Neuronal stem cell (in vitro differentiated cells): ENCODE measurements at regions not wholly inside any gene's neighbourhood (a gene's known extent, or its start where the extent isn't known, plus 50 kb on each side); places are given as distances from the start of the nearest gene placed in this dataset.
"Not testable (repeated sequence)": the region's sequence is repeated elsewhere in the genome, so short reads cannot be mapped to it uniquely, and the experiment has no call there.

Experiments used
- DNase-seq: peaks from one replicate; pipeline ENCODE4 v3.0.0-alpha.2; 2013; ENCODE audit warnings: low spot score
- H2AFZ ChIP-seq: one replicate; pipeline ENCODE4 v1.6.1; 2013; ENCODE audit warnings: mild to moderate bottlenecking, low read length, inconsistent platforms
- H2AK5ac ChIP-seq: 2 replicates; pipeline ENCODE4 v1.6.1; 2013; ENCODE audit warnings: low read depth, mild to moderate bottlenecking, inconsistent platforms, low read length, moderate library complexity, mixed read lengths
- H2BK120ac ChIP-seq: 2 replicates; pipeline ENCODE4 v1.6.1; 2013; ENCODE audit warnings: low read depth, mild to moderate bottlenecking, inconsistent platforms, low read length, moderate library complexity, mixed read lengths
- H2BK12ac ChIP-seq: one replicate; pipeline ENCODE4 v1.6.1; 2013; ENCODE audit warnings: low read length, inconsistent platforms
- H2BK15ac ChIP-seq: 2 replicates; pipeline ENCODE4 v1.6.1; 2013; ENCODE audit warnings: mild to moderate bottlenecking, low read length, inconsistent platforms, mixed read lengths
- H2BK5ac ChIP-seq: one replicate; pipeline ENCODE4 v1.6.1; 2013; ENCODE audit warnings: inconsistent platforms, mild to moderate bottlenecking, low read length, moderate library complexity
- H3K14ac ChIP-seq: one replicate; pipeline ENCODE4 v1.6.1; 2013; ENCODE audit warnings: low read length, inconsistent platforms
- H3K18ac ChIP-seq: 2 replicates; pipeline ENCODE4 v1.6.1; 2013; ENCODE audit warnings: low read length, inconsistent platforms
- H3K23ac ChIP-seq: 2 replicates; pipeline ENCODE4 v1.6.1; 2013; ENCODE audit warnings: low read depth, mild to moderate bottlenecking, mixed read lengths, low read length, inconsistent platforms; ENCODE audit not compliant: poor library complexity
- H3K27ac ChIP-seq: replicated peaks from 3 replicates; pipeline ENCODE4 v1.5.1; 2013; ENCODE audit warnings: low read length, inconsistent platforms
- H3K27me3 ChIP-seq, 3 experiments: 2 replicates each; pipeline ENCODE4 v1.6.1; 2013; ENCODE audit warnings: low read length in 3 of 3, mild to moderate bottlenecking in 2 of 3, inconsistent platforms in 1 of 3, low read depth in 1 of 3, mixed read lengths in 1 of 3, moderate library complexity in 1 of 3; ENCODE audit not compliant: control insufficient read depth in 3 of 3, insufficient read depth in 3 of 3
- H3K36me3 ChIP-seq, 2 donors: replicated peaks in 1 of 2; 2 replicates each; pipeline ENCODE4 v1.6.1; 2013; ENCODE audit warnings: low read length in 2 of 2; ENCODE audit not compliant: control insufficient read depth in 2 of 2, insufficient read depth in 2 of 2
- H3K4ac ChIP-seq: 2 replicates; pipeline ENCODE4 v1.6.1; 2013; ENCODE audit warnings: inconsistent platforms, mild to moderate bottlenecking, low read length, moderate library complexity
- H3K4me1 ChIP-seq, 2 donors: 1 replicate in 1 of 2; 2 replicates in 1 of 2; pipeline ENCODE4 v1.6.1; 2013; ENCODE audit warnings: low read length in 2 of 2, low read depth in 1 of 2; ENCODE audit not compliant: control insufficient read depth in 2 of 2, insufficient read depth in 1 of 2
- H3K4me2 ChIP-seq: one replicate; pipeline ENCODE4 v1.6.1; 2013; ENCODE audit warnings: mild to moderate bottlenecking, low read length, inconsistent platforms; ENCODE audit not compliant: insufficient read depth, poor library complexity, severe bottlenecking
- H3K4me3 ChIP-seq, 2 donors: 2 replicates each; pipeline ENCODE4 v1.5.1; 2013; ENCODE audit warnings: low read length in 2 of 2, mild to moderate bottlenecking in 2 of 2, inconsistent platforms in 1 of 2, moderate library complexity in 1 of 2
- H3K79me1 ChIP-seq: one replicate; pipeline ENCODE4 v1.6.1; 2013; ENCODE audit warnings: low read depth, mild to moderate bottlenecking, inconsistent platforms, low read length, moderate library complexity
- H3K9ac ChIP-seq: one replicate; pipeline ENCODE4 v1.6.1; 2013; ENCODE audit warnings: mild to moderate bottlenecking, low read depth, low read length, inconsistent platforms; ENCODE audit not compliant: poor library complexity
- H3K9me3 ChIP-seq, 2 donors: replicated peaks in 1 of 2; 2 replicates each; pipeline versions ENCODE3 to v1.6.1; 2013; ENCODE audit warnings: low read length in 2 of 2, mild to moderate bottlenecking in 2 of 2, inconsistent platforms in 1 of 2, low read depth in 1 of 2, mixed read lengths in 1 of 2, moderate library complexity in 1 of 2; ENCODE audit not compliant: control insufficient read depth in 2 of 2, insufficient read depth in 1 of 2
- H4K8ac ChIP-seq: one replicate; pipeline ENCODE4 v1.6.1; 2013; ENCODE audit warnings: low read depth, mild to moderate bottlenecking, inconsistent platforms, low read length, moderate library complexity
- H4K91ac ChIP-seq: one replicate; pipeline ENCODE4 v1.6.1; 2013; ENCODE audit warnings: low read length, low read depth, mild to moderate bottlenecking, inconsistent platforms; ENCODE audit not compliant: poor library complexity
- WGBS, 2 donors: extraction: QIAGEN DNeasy Blood & Tissue Kit; methylation state at CpG; one replicate each; pipeline ENCODE4 v1.1.7; 2013; ENCODE audit warnings: missing lambda C conversion rate in 2 of 2, mixed read lengths in 1 of 2; ENCODE audit not compliant: insufficient read length in 2 of 2, insufficient replicate concordance in 1 of 2; ENCODE audit errors: extremely low coverage in 2 of 2; 5-methylcytosine and 5-hydroxymethylcytosine counted together

DNA sequence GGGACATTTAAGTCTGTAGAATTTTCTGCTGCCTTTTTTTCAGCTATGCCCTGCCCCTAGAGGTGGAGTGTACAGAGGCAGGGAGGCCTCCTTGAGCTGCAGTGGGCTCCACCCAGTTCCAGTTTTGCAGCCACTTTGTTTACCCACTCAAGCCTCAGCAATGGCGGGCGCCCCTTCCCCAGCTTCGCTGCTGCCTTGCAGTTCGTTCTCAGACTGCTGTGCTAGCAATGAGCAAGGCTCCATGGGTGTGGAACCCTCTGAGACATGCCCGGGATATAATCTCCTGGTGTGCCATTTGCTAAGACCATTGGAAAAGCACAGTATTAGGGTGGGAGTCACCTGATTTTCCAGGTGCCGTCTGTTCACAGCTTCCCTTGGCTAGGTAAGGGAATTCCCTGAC, 68.0 kb upstream of the SEMA3E start:
- H3K14ac ChIP-seq: peak overlapping the region; percentile 38
- not testable (repeated sequence) for H3K27ac ChIP-seq, H2BK15ac ChIP-seq, H3K9me3 ChIP-seq, H3K23ac ChIP-seq, H2BK5ac ChIP-seq, H3K36me3 ChIP-seq, H2BK12ac ChIP-seq, H4K91ac ChIP-seq, H3K4me2 ChIP-seq, H3K4ac ChIP-seq, DNase-seq, H2AFZ ChIP-seq, H3K27me3 ChIP-seq, H3K79me1 ChIP-seq, H3K4me3 ChIP-seq, H3K9ac ChIP-seq, H2BK120ac ChIP-seq, H2AK5ac ChIP-seq, H3K18ac ChIP-seq, H3K4me1 ChIP-seq, H4K8ac ChIP-seq
- no CpG with 5 or more reads among the region's 6 CpGs for WGBS, 2 donors

DNA sequence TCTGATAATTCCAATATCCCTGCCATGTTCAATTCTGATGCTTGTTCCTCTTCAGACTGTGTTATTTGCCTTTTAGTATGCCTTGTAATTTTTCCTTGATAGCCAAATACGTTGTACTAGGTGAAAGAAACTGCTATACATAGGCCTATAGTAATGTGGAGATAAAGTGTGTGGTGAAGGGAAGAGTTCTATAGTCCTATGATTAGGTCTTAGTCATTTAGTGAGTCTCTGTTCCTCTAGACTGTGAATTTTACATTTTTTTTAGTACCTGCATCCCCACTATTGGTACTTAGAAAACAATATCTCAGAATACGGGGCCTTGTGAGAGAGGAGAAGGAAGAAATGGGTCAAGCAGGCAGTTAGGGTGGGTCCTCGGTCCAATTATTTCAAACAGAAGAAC, 59.6 kb upstream of the SEMA3E start:
- no peak overlapping the region for H4K91ac ChIP-seq
- no peak overlapping the region for H4K8ac ChIP-seq
- no CpG with 5 or more reads among the region's 3 CpGs for WGBS, 2 donors
- H3K27ac ChIP-seq: no peak overlapping the region
- no peak overlapping the region for H2AK5ac ChIP-seq
- no peak overlapping the region for H3K14ac ChIP-seq
- H3K4me1 ChIP-seq: peaks cover 0 to 1% of the 10 kb centered on the region in 2 donors
- no peak overlapping the region for H2BK12ac ChIP-seq
- no peaks in the 10 kb centered on the region for H3K79me1 ChIP-seq
- no peaks in the 10 kb centered on the region for H3K27me3 ChIP-seq
- H2AFZ ChIP-seq: peak overlapping the region; percentile 28
- H3K18ac ChIP-seq: no peak overlapping the region
- no peak overlapping the region for H3K4ac ChIP-seq
- H3K9me3 ChIP-seq: peaks cover 3 to 4% of the 10 kb centered on the region in 2 donors
- no peak overlapping the region for H2BK15ac ChIP-seq
- H3K9ac ChIP-seq: no peak overlapping the region
- no peak overlapping the region for H2BK5ac ChIP-seq
- H2BK120ac ChIP-seq: no peak overlapping the region
- H3K36me3 ChIP-seq: no peaks in the 10 kb centered on the region
- no peak overlapping the region for H3K4me2 ChIP-seq
- H3K4me3 ChIP-seq: no peak overlapping the region
- no peak overlapping the region for H3K23ac ChIP-seq
- DNase-seq: no peak

DNA sequence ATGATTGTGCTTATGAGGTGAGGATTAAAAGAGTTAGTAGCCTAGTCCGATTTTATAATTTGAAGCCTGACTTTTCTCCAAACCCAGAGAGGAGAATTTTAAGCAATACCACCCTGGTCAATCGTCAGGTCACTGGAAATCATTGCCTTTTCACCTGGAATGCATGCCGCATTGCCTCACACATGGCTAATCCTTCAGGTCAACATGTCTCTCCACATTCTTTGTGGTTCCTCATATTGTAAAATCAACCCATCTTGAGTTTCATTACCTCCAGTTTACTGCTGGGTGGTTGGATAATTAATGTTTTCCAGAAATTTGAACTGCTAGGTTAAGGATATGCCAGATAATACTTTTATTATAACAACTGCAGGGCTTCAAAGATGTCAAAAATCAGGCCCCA, 55.6 kb upstream of the SEMA3E start:
- no CpG with 5 or more reads among the region's 3 CpGs for WGBS, 2 donors

DNA sequence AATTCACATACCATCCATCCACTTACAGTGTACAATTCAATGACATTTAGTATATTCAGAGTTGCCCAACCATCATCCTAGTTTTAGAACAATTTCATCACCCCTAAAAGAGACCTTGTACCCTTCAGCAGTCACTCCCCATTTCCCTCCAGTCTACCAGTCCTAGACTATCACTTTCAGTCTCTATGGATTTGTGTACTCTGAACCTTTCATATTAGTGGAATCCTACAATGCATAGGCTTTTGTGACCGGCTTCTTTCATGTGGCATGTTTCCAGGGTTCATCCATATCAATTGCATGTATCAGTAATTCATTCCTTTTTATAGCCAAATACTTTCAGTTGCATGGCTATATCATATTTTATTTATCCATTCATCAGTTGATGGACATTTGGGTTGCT, 53.5 kb upstream of the SEMA3E start:
- Histone ChIP-seq H3K4ac (no peak overlapping the region), H3K36me3 (no peaks in the 10 kb centered on the region), H3K9me3 (no peaks in the 10 kb centered on the region), H3K27me3 (no peaks in the 10 kb centered on the region), H3K9ac (no peak overlapping the region), H2BK5ac (no peak overlapping the region), H3K4me2 (no peak overlapping the region), H3K4me3 (no peak overlapping the region), H3K18ac (no peak overlapping the region), H2BK120ac (no peak overlapping the region), H4K91ac (no peak overlapping the region), H3K23ac (no peak overlapping the region), H3K4me1 (peaks cover 0 to 3% of the 10 kb centered on the region in 2 donors), H2BK12ac (no peak overlapping the region), H2BK15ac (no peak overlapping the region), H2AFZ (no peak overlapping the region), H4K8ac (no peak overlapping the region), H2AK5ac (no peak overlapping the region), H3K79me1 (no peaks in the 10 kb centered on the region), H3K14ac (no peak overlapping the region), H3K27ac (no peak overlapping the region)
- WGBS, 2 donors: no CpG with 5 or more reads among the region's 1 CpG
- no peak for DNase-seq

More for the DNA sequence above, 55.6 kb upstream of the SEMA3E start:
- no peak overlapping the region for H3K4me2 ChIP-seq
- no peak overlapping the region for H3K27ac ChIP-seq
- no peak overlapping the region for H3K18ac ChIP-seq
- H3K14ac ChIP-seq: no peak overlapping the region
- H3K4me3 ChIP-seq: no peak overlapping the region
- no peak for DNase-seq
- H3K9ac ChIP-seq: no peak overlapping the region
- no peaks in the 10 kb centered on the region for H3K27me3 ChIP-seq
- no peaks in the 10 kb centered on the region for H3K36me3 ChIP-seq
- H3K4ac ChIP-seq: no peak overlapping the region
- H4K91ac ChIP-seq: no peak overlapping the region
- H3K79me1 ChIP-seq: no peaks in the 10 kb centered on the region
- H3K4me1 ChIP-seq: peaks cover 0 to 1% of the 10 kb centered on the region in 2 donors
- no peak overlapping the region for H2BK5ac ChIP-seq
- no peak overlapping the region for H2AK5ac ChIP-seq
- no peak overlapping the region for H2BK15ac ChIP-seq
- no peak overlapping the region for H2AFZ ChIP-seq
- H3K23ac ChIP-seq: no peak overlapping the region
- no peak overlapping the region for H2BK12ac ChIP-seq
- no peak overlapping the region for H4K8ac ChIP-seq
- H2BK120ac ChIP-seq: no peak overlapping the region
- peaks cover 0 to 3% of the 10 kb centered on the region in 2 donors for H3K9me3 ChIP-seq
